ENCODE measurements at regions not wholly inside any gene's neighbourhood (a gene's known extent, or its start where the extent isn't known, plus 50 kb on each side); places are given as distances from the start of the nearest gene placed in this dataset.

DNA sequence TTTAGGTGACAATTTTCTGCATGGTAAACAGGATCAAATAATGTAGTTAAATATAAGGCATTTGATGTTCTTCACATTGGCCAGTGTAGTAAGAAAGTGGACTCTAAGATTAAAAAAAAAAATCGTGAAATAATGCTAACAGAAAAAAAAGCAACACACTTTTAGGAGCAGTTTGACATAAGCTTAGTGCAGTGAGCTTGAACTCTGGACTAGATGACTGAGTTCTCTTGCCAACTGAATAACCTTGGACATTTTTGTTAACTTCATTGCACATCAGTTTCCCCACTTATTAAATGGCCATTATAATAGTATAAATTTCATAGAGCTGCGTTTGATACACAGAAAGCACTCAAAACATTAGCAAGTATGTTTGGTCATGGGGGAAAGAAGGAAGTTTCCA is 649.3 kb upstream of the ADGRL4 start:
- Histone ChIP-seq H3K27me3 (ENCODE audit: control insufficient read depth, insufficient read depth, low read length) (no peaks in the 10 kb centered on the region), H3K4me1 (ENCODE audit: control insufficient read depth, insufficient read depth, low read length) (no peaks in the 10 kb centered on the region), H3K36me3 (ENCODE audit: control insufficient read depth, insufficient read depth, low read length) (no peaks in the 10 kb centered on the region; the same call in 1 of the 2 replicates), H3K4me3 (ENCODE audit: low read depth in 2 of 2, low read length in 2 of 2) (no peak overlapping the region), H3K27ac (ENCODE audit: low read length) (no peak overlapping the region), H3K9me3 (ENCODE audit: control insufficient read depth, insufficient read depth, low read depth, low read length) (no peaks in the 10 kb centered on the region; the same call in 1 of the 2 replicates)
- TF ChIP-seq SIN3A (IDR thresholded peaks at IDR 0.05; ENCODE audit: borderline replicate concordance, insufficient read depth, low read depth, low read length) = no peak
- TF ChIP-seq POLR2AphosphoS5 (IDR thresholded peaks at IDR 0.05; ENCODE audit: low read depth, low read length) = no peak
- TF ChIP-seq, protein P1, sequence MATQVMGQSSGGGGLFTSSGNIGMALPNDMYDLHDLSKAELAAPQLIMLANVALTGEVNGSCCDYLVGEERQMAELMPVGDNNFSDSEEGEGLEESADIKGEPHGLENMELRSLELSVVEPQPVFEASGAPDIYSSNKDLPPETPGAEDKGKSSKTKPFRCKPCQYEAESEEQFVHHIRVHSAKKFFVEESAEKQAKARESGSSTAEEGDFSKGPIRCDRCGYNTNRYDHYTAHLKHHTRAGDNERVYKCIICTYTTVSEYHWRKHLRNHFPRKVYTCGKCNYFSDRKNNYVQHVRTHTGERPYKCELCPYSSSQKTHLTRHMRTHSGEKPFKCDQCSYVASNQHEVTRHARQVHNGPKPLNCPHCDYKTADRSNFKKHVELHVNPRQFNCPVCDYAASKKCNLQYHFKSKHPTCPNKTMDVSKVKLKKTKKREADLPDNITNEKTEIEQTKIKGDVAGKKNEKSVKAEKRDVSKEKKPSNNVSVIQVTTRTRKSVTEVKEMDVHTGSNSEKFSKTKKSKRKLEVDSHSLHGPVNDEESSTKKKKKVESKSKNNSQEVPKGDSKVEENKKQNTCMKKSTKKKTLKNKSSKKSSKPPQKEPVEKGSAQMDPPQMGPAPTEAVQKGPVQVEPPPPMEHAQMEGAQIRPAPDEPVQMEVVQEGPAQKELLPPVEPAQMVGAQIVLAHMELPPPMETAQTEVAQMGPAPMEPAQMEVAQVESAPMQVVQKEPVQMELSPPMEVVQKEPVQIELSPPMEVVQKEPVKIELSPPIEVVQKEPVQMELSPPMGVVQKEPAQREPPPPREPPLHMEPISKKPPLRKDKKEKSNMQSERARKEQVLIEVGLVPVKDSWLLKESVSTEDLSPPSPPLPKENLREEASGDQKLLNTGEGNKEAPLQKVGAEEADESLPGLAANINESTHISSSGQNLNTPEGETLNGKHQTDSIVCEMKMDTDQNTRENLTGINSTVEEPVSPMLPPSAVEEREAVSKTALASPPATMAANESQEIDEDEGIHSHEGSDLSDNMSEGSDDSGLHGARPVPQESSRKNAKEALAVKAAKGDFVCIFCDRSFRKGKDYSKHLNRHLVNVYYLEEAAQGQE (IDR thresholded peaks at IDR 0.05; ENCODE audit: insufficient read depth in 1 of 2, low read depth in 2 of 2, low read length in 1 of 2) = no peak
- TF ChIP-seq, protein P2, sequence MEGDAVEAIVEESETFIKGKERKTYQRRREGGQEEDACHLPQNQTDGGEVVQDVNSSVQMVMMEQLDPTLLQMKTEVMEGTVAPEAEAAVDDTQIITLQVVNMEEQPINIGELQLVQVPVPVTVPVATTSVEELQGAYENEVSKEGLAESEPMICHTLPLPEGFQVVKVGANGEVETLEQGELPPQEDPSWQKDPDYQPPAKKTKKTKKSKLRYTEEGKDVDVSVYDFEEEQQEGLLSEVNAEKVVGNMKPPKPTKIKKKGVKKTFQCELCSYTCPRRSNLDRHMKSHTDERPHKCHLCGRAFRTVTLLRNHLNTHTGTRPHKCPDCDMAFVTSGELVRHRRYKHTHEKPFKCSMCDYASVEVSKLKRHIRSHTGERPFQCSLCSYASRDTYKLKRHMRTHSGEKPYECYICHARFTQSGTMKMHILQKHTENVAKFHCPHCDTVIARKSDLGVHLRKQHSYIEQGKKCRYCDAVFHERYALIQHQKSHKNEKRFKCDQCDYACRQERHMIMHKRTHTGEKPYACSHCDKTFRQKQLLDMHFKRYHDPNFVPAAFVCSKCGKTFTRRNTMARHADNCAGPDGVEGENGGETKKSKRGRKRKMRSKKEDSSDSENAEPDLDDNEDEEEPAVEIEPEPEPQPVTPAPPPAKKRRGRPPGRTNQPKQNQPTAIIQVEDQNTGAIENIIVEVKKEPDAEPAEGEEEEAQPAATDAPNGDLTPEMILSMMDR (IDR thresholded peaks at IDR 0.05) = no peak
- no peak for TF ChIP-seq TCF7L2 (IDR thresholded peaks at IDR 0.05; ENCODE audit: low read depth, low read length)
- POLR2A ChIA-PET = no interaction called here
- DNase-seq (ENCODE audit: low read depth, low spot score) (no peak), ATAC-seq (no peak)
- intact Hi-C loops (cut with micrococcal nuclease; ENCODE audit: unreplicated experiment) (no loop called here), in situ Hi-C loops (cut with HindIII; ENCODE audit: low pct_unique_long_range_greater_than_20kb, low sequenced_read_pairs) (no loop called here)
- no TSS peak for BruUV-seq (replicated peaks)
- CTCF ChIA-PET = no interaction called here

DNA sequence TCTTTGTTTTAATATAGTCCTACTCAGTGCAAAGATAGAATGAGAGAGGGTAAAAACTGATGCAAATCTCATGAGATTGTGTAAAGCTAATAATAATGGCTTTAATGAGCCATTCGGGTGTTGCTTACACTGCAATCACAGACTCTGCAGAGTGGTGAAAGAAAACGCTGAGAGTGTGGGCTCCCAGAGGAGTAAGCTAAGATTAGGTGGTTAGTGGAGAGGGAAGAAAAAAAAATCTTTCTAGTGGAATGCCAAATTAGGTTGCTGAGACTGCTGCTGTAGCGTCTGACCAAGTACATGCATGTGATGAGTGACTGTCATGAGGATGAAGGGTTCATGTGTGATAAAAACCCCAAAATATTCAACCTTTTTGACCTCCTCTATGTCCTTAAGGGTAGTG is 645.9 kb upstream of the ADGRL4 start:
- Histone ChIP-seq H3K4me1 (ENCODE audit: control insufficient read depth, insufficient read depth, low read length) (no peaks in the 10 kb centered on the region), H3K4me3 (ENCODE audit: low read depth in 2 of 2, low read length in 2 of 2) (no peak overlapping the region), H3K27ac (ENCODE audit: low read length) (no peak overlapping the region), H3K9me3 (ENCODE audit: control insufficient read depth, insufficient read depth, low read depth, low read length) (no peaks in the 10 kb centered on the region; the same call in 1 of the 2 replicates), H3K36me3 (ENCODE audit: control insufficient read depth, insufficient read depth, low read length) (no peaks in the 10 kb centered on the region; the same call in 1 of the 2 replicates), H3K27me3 (ENCODE audit: control insufficient read depth, insufficient read depth, low read length) (no peaks in the 10 kb centered on the region)
- TF ChIP-seq POLR2AphosphoS5 (IDR thresholded peaks at IDR 0.05; ENCODE audit: low read depth, low read length) (no peak), SIN3A (IDR thresholded peaks at IDR 0.05; ENCODE audit: borderline replicate concordance, insufficient read depth, low read depth, low read length) (no peak), TCF7L2 (IDR thresholded peaks at IDR 0.05; ENCODE audit: low read depth, low read length) (no peak)
- TF ChIP-seq, protein P2 (IDR thresholded peaks at IDR 0.05) = no peak
- TF ChIP-seq, protein P1 (IDR thresholded peaks at IDR 0.05; ENCODE audit: insufficient read depth in 1 of 2, low read depth in 2 of 2, low read length in 1 of 2) = no peak
- DNase-seq (ENCODE audit: low read depth, low spot score) (no peak), ATAC-seq (no peak)
- BruUV-seq (replicated peaks) = no TSS peak
- ChIA-PET CTCF (no interaction called here), POLR2A (no interaction called here)
- intact Hi-C loops (cut with micrococcal nuclease; ENCODE audit: unreplicated experiment) = no loop called here
- in situ Hi-C loops (cut with HindIII; ENCODE audit: low pct_unique_long_range_greater_than_20kb, low sequenced_read_pairs) = no loop called here

All from Panc1 (cell line).